BE2C (cell line): ENCODE measurements at regions not wholly inside any gene's neighbourhood (a gene's known extent, or its start where the extent isn't known, plus 50 kb on each side); places are given as distances from the start of the nearest gene placed in this dataset.

Experiments used
- DNase-seq: peaks from one replicate; pipeline ENCODE4 v3.0.0-alpha.2; 2020
- H3K27me3 ChIP-seq: fragments of 250-450 bp; sonication (Bioruptor Pico); 2 replicates; pipeline ENCODE4 v1.5.1; 2020; ENCODE audit warnings: mild to moderate bottlenecking
- H3K36me3 ChIP-seq: fragments of 250-450 bp; sonication (Bioruptor Pico); 2 replicates; pipeline ENCODE4 v1.5.1; 2020; ENCODE audit warnings: mild to moderate bottlenecking
- H3K4me1 ChIP-seq: fragments of 250-450 bp; sonication (Bioruptor Pico); 2 replicates; pipeline ENCODE4 v1.5.1; 2020
- H3K4me3 ChIP-seq: 2 replicates; pipeline ENCODE4 v1.5.1; 2011; ENCODE audit warnings: low read depth, low read length
- H3K9me3 ChIP-seq: fragments of 250-450 bp; sonication (Bioruptor Pico); 2 replicates; pipeline ENCODE4 v1.5.1; 2020
- CTCF ChIP-seq: IDR thresholded peaks from 2 replicates; pipeline ENCODE4 v1.5.1; 2012; ENCODE audit warnings: mild to moderate bottlenecking, low read depth, low read length

- no peaks in the 10 kb centered on the region for H3K9me3 ChIP-seq
- DNase-seq, result no peak
- peaks cover 9% of the 10 kb centered on the region; the same call in 1 of the 2 replicates for H3K4me1 ChIP-seq
- H3K36me3 ChIP-seq, result no peaks in the 10 kb centered on the region
- no peak overlapping the region for H3K4me3 ChIP-seq
- no peaks in the 10 kb centered on the region for H3K27me3 ChIP-seq
- no peak for TF ChIP-seq CTCF
Measured at GRCh38 chr9:82117026-82117811, 128.6 kb downstream of the SPATA31D1 start.

- H3K4me3 ChIP-seq, result no peak overlapping the region
- peaks cover 4% of the 10 kb centered on the region; the same call in 1 of the 2 replicates for H3K4me1 ChIP-seq
- TF ChIP-seq CTCF, result no peak
- DNase-seq, result no peak
- H3K9me3 ChIP-seq, result no peaks in the 10 kb centered on the region
- no peaks in the 10 kb centered on the region for H3K36me3 ChIP-seq
- no peaks in the 10 kb centered on the region for H3K27me3 ChIP-seq
Measured at GRCh38 chr9:82122731-82123130, 134.2 kb downstream of the SPATA31D1 start.

GRCh38 chr9:82124090-82124489 lies 135.5 kb downstream of the SPATA31D1 start:
- no peaks in the 10 kb centered on the region for H3K27me3 ChIP-seq
- H3K4me3 ChIP-seq, result no peak overlapping the region
- peaks cover 4% of the 10 kb centered on the region; the same call in 1 of the 2 replicates for H3K4me1 ChIP-seq
- no peaks in the 10 kb centered on the region for H3K9me3 ChIP-seq
- no peak for DNase-seq
- no peak for TF ChIP-seq CTCF
- no peaks in the 10 kb centered on the region for H3K36me3 ChIP-seq

GRCh38 chr9:82126256-82126655 lies 137.7 kb downstream of the SPATA31D1 start:
- Histone ChIP-seq H3K4me1 (no peaks in the 10 kb centered on the region), H3K9me3 (no peaks in the 10 kb centered on the region), H3K36me3 (no peaks in the 10 kb centered on the region), H3K4me3 (no peak overlapping the region), H3K27me3 (no peaks in the 10 kb centered on the region)
- no peak for TF ChIP-seq CTCF
- no peak for DNase-seq

- Histone ChIP-seq H3K4me3 (no peak overlapping the region), H3K36me3 (no peaks in the 10 kb centered on the region), H3K4me1 (no peaks in the 10 kb centered on the region), H3K27me3 (no peaks in the 10 kb centered on the region), H3K9me3 (no peaks in the 10 kb centered on the region)
- no peak for DNase-seq
- no peak for TF ChIP-seq CTCF
Measured at GRCh38 chr9:82127465-82127864, 138.9 kb downstream of the SPATA31D1 start.

GRCh38 chr9:82128011-82128696 lies 139.6 kb downstream of the SPATA31D1 start:
- H3K4me1 ChIP-seq, result no peaks in the 10 kb centered on the region
- TF ChIP-seq CTCF, result no peak
- no peaks in the 10 kb centered on the region for H3K9me3 ChIP-seq
- H3K36me3 ChIP-seq, result no peaks in the 10 kb centered on the region
- H3K4me3 ChIP-seq, result no peak overlapping the region
- DNase-seq, result no peak
- no peaks in the 10 kb centered on the region for H3K27me3 ChIP-seq
